ENCODE measurements at regions not wholly inside any gene's neighbourhood (a gene's known extent, or its start where the extent isn't known, plus 50 kb on each side); places are given as distances from the start of the nearest gene placed in this dataset.

DNA sequence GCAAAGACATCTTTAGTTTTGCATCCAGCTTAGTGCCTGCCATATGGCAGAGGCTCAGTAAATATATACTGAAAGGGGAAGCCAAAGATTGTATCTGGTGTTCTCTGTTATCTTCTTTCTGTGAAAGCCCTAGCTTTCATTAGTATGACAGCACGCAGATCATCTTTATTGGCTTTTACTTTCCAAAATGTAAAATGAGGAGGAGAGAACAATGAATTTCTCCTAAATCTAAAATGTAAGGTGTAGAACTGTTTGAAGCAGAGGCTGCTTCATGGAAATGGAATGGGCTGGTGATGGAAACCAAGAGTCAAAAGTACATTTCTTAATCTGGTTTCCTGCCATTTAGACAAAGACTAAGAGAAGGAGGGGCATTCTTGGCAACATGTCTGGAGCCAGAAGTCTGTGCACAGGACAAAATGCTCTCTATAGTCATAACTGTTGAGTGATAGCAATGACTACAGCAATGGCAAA, 1029.9 kb upstream of the PIK3C3 start:
- DNase-seq: no peak
- Histone ChIP-seq H3K4me1 (ENCODE audit: control insufficient read depth, insufficient read depth, low read length) (peaks cover 5% of the 10 kb centered on the region), H3K27ac (ENCODE audit: low read depth, low read length) (no peak overlapping the region), H3K27me3 (ENCODE audit: control insufficient read depth, insufficient read depth, low read length, poor library complexity, severe bottlenecking) (no peaks in the 10 kb centered on the region), H3K9ac (ENCODE audit: extremely low read depth, low read length, poor library complexity, severe bottlenecking) (no peak overlapping the region), H3K4me3 (ENCODE audit: low read length) (no peak overlapping the region), H3K9me3 (ENCODE audit: control insufficient read depth, low read length) (no peaks in the 10 kb centered on the region), H3K36me3 (ENCODE audit: control insufficient read depth, insufficient read depth, low read length) (no peaks in the 10 kb centered on the region)
- H3K4me3 Mint-ChIP-seq: no peak overlapping the region
- no peaks in the 10 kb centered on the region for H3K9me3 Mint-ChIP-seq
- no peaks in the 10 kb centered on the region for H3K27me3 Mint-ChIP-seq (ENCODE audit: insufficient read depth)
- H3K27ac Mint-ChIP-seq: no peak overlapping the region
- 95 to 100% methylated on average over 1 of the region's 1 CpG for WGBS, 2 experiments (ENCODE audit: insufficient coverage in 1 of 2, insufficient read length in 1 of 2)
- H3K36me3 Mint-ChIP-seq (ENCODE audit: low read depth): no peaks in the 10 kb centered on the region
- peaks cover 11% of the 10 kb centered on the region for H3K4me1 Mint-ChIP-seq
- TF ChIP-seq, protein P1, sequence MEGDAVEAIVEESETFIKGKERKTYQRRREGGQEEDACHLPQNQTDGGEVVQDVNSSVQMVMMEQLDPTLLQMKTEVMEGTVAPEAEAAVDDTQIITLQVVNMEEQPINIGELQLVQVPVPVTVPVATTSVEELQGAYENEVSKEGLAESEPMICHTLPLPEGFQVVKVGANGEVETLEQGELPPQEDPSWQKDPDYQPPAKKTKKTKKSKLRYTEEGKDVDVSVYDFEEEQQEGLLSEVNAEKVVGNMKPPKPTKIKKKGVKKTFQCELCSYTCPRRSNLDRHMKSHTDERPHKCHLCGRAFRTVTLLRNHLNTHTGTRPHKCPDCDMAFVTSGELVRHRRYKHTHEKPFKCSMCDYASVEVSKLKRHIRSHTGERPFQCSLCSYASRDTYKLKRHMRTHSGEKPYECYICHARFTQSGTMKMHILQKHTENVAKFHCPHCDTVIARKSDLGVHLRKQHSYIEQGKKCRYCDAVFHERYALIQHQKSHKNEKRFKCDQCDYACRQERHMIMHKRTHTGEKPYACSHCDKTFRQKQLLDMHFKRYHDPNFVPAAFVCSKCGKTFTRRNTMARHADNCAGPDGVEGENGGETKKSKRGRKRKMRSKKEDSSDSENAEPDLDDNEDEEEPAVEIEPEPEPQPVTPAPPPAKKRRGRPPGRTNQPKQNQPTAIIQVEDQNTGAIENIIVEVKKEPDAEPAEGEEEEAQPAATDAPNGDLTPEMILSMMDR (conservative IDR thresholded peaks at IDR 0.05): no peak

DNA sequence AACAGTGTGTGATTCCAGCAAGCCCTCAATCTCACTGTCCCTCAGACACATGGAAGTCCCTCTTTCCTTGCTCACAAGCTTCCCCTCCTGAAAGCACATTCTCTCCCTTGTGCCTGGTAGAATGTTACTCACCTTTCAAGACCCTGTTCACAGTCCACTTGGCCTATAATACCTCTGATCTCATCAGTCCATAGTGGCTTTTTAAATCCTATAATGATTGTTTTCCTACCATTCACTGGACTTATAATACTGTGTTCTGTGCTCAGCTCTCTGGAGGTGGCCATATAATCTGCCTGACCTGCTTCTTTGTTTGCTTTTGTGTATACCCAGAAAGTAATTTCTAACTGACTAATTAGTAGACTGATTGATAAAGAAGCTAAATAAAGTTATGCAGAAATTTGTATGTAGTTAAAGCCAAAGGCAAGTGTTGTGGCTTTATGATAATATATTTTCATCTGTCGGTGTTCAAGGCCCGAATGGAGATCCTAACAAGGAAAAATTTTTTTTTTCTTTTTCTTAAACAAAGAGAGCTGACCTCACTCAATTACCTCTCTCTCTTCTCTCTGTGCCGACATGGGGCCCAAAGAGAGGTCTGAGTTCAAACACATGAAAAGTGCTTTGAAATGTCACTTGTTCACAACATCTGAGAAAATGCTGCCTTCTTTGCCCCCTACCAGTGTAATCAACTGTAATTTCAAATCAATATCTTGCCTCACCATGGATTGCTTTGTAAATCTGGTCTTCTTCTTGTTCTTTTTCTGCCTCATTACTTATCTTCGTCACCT, 1033.0 kb upstream of the PIK3C3 start:
- WGBS, 2 experiments (ENCODE audit: insufficient coverage in 1 of 2, insufficient read length in 1 of 2): 83 to 90% methylated on average over 2 to 4 of the region's 4 CpGs
- peaks cover 5% of the 10 kb centered on the region for H3K4me1 ChIP-seq (ENCODE audit: control insufficient read depth, insufficient read depth, low read length)
- H3K4me3 ChIP-seq (ENCODE audit: low read length): no peak overlapping the region
- no peaks in the 10 kb centered on the region for H3K9me3 Mint-ChIP-seq
- no peak overlapping the region for H3K9ac ChIP-seq (ENCODE audit: extremely low read depth, low read length, poor library complexity, severe bottlenecking)
- no peaks in the 10 kb centered on the region for H3K27me3 ChIP-seq (ENCODE audit: control insufficient read depth, insufficient read depth, low read length, poor library complexity, severe bottlenecking)
- no peaks in the 10 kb centered on the region for H3K36me3 ChIP-seq (ENCODE audit: control insufficient read depth, insufficient read depth, low read length)
- no peak overlapping the region for H3K4me3 Mint-ChIP-seq
- no peak for DNase-seq
- no peaks in the 10 kb centered on the region for H3K36me3 Mint-ChIP-seq (ENCODE audit: low read depth)
- H3K27me3 Mint-ChIP-seq (ENCODE audit: insufficient read depth): no peaks in the 10 kb centered on the region
- H3K4me1 Mint-ChIP-seq: peaks cover 11% of the 10 kb centered on the region
- H3K27ac Mint-ChIP-seq: no peak overlapping the region
- no peaks in the 10 kb centered on the region for H3K9me3 ChIP-seq (ENCODE audit: control insufficient read depth, low read length)
- TF ChIP-seq, protein P1 (conservative IDR thresholded peaks at IDR 0.05): no peak
- H3K27ac ChIP-seq (ENCODE audit: low read depth, low read length): no peak overlapping the region

DNA sequence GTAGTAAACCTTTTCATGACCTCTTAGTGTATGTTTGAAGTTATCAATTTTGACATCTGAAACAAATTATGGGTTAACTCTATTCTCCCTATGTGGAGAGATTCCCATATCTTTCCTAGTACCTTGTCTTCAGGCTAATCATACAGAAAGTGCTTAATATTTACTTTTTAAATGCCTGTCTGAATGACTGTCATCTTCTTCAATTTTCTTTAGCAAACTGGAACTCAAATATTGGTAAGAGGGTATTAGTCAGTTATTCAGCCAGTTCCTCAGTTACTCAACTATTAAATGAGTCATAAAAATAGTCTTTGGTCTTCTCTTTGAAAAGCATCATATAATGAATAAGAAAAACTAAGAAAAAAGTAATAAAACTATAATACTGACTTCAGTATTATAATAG, 1038.0 kb upstream of the PIK3C3 start:
- no peak overlapping the region for H3K4me3 ChIP-seq (ENCODE audit: low read length)
- H3K27ac Mint-ChIP-seq: no peak overlapping the region
- DNase-seq: no peak
- H3K4me1 Mint-ChIP-seq: peaks cover 2% of the 10 kb centered on the region
- no peaks in the 10 kb centered on the region for H3K9me3 Mint-ChIP-seq
- TF ChIP-seq, protein P1 (conservative IDR thresholded peaks at IDR 0.05): no peak
- H3K4me1 ChIP-seq (ENCODE audit: control insufficient read depth, insufficient read depth, low read length): peaks cover 3% of the 10 kb centered on the region
- H3K4me3 Mint-ChIP-seq: no peak overlapping the region
- no peak overlapping the region for H3K27ac ChIP-seq (ENCODE audit: low read depth, low read length)
- no peaks in the 10 kb centered on the region for H3K36me3 ChIP-seq (ENCODE audit: control insufficient read depth, insufficient read depth, low read length)
- no peaks in the 10 kb centered on the region for H3K9me3 ChIP-seq (ENCODE audit: control insufficient read depth, low read length)
- no peaks in the 10 kb centered on the region for H3K27me3 Mint-ChIP-seq (ENCODE audit: insufficient read depth)
- no peaks in the 10 kb centered on the region for H3K36me3 Mint-ChIP-seq (ENCODE audit: low read depth)
- no peaks in the 10 kb centered on the region for H3K27me3 ChIP-seq (ENCODE audit: control insufficient read depth, insufficient read depth, low read length, poor library complexity, severe bottlenecking)
- no peak overlapping the region for H3K9ac ChIP-seq (ENCODE audit: extremely low read depth, low read length, poor library complexity, severe bottlenecking)

All from endodermal cell (in vitro differentiated cells).